Left cardiac atrium (tissue), 4 donors: ENCODE measurements at regions not wholly inside any gene's neighbourhood (a gene's known extent, or its start where the extent isn't known, plus 50 kb on each side); places are given as distances from the start of the nearest gene placed in this dataset.
"Not testable (repeated sequence)": the region's sequence is repeated elsewhere in the genome, so short reads cannot be mapped to it uniquely, and the experiment has no call there.

Experiments
- ATAC-seq, 2 donors: fragments of 200-7000 bp; cut with Tn5 transposase; one replicate each; pipeline ENCODE4 v1.9.1; 2020; ENCODE audit warnings: mild to moderate bottlenecking in 2 of 2, moderate library complexity in 2 of 2
- DNase-seq: peaks from one replicate; pipeline ENCODE4 v3.0.0-alpha.2; 2020
- intact Hi-C, 2 donors: fragments of 100-400 bp; cut with DNase I; formaldehyde crosslinking; loops; one replicate each; pipeline versions ENCODE4 v1.14.1 to v1.15.1; 2022 to 2023
- donor health status: DM: no; HTN: yes; CAD: no.
- donor health status: DM: no; HTN: yes; CAD: no; lungs with severe emphysema.
- donor health status: DM: yes; HTN: yes; CAD: no.
- donor health status: Dilated cardiomyopathy.

DNA sequence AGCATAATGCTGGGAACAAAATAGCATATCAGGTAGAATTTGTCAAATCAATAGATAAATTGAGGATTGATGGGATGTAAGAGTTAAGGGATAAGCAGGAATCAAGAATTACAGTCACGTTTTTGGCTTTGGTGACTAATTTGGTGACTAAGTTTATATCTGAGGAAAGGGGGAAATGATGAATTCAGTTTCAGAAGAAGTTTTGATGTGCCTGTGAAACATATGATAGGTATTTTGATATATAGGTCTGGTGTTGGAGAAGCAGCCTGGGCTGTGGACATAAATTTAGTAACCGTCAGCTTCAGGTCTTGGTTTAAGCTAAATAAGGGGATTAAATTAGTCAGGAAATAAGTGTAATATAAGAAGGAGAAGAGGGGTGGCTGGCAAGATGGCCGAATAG lies 79.0 kb upstream of the EDA2R start:
- no peak for DNase-seq
- intact Hi-C loops = no loop called here
- no peak for ATAC-seq

DNA sequence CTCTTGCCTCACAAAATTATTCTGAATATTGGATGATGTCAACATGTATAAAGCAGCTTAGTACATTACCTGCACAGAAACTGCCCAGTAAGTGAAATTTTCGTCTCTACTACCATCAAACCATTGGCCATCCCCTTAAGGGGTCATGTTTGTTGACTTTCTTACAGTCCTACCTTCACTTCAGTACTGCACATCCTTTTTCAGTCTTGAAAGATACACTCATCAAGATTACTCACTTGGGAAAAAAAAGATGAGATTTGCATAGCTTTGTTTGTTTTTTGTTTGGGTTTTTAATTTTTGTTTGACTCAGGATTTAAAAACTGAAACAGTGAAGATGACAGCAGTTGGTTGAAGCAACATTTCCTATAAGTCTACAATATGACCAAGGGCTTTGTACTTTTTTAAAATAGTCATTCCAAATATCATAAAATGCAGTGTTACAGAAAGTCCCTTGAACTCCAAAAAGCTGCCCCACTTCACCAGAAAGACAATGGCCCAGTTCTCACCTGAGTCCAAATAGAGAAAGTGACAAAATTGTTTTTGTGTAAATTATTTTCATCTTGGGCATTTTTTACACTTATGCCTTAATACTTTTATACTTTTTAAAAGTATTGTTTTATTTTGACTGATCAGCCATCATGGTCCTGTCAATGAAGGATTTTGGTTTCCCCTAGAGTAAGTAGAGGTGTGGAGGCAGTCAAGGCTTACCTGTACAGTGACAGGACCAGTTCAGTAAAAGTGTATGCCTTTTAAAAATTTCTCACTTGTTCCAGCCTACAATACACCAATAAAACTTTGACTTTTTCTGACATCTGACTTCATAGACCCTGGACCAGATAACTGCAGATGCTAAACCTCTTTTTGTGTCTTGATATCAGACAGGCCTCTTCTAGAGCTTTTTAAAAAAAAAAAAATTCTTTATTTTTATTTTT lies 59.7 kb upstream of the EDA2R start:
- DNase-seq = no peak
- intact Hi-C loops = no loop called here
- no peak for ATAC-seq

DNA sequence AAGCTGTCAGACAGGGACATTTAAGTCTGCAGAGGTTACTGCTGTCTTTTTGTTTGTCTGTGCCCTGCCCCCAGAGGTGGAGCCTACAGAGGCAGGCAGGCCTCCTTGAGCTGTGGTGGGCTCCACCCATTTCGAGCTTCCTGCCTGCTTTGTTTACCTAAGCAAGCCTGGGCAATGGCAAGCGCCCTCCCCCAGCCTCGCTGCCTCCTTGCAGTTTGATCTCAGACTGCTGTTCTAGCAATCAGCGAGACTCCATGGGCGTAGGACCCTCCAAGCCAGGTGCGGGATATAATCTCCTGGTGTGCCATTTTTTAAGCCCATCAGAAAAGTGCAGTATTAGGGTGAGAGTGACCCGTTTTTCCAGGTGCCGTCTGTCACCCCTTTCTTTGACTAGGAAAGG lies 53.6 kb upstream of the EDA2R start:
- ATAC-seq, intact Hi-C loops, DNase-seq: not testable (repeated sequence)
